Transverse colon (tissue), 4 donors: ENCODE measurements at regions not wholly inside any gene's neighbourhood (a gene's known extent, or its start where the extent isn't known, plus 50 kb on each side); places are given as distances from the start of the nearest gene placed in this dataset.

ENCODE experiments used
- CTCF ChIP-seq, 5 experiments: fragments of 200-600 bp in 3 of 5; fragments of 450-650 bp in 2 of 5; sonication (generic) in 3 of 5; IDR thresholded peaks; 1 replicate in 2 of 5; 2 replicates in 3 of 5; pipeline ENCODE4 v1.5.1; 2016 to 2017; ENCODE audit warnings: antibody characterized with exemption in 5 of 5, inconsistent platforms in 3 of 5, mild to moderate bottlenecking in 2 of 5, moderate library complexity in 1 of 5
- POLR2A ChIP-seq: fragments of 450-650 bp; IDR thresholded peaks from one replicate; pipeline ENCODE4 v1.6.1; 2016; ENCODE audit warnings: antibody characterized with exemption, mild to moderate bottlenecking, moderate library complexity
- POLR2AphosphoS5 ChIP-seq, 3 donors: sonication (generic); formaldehyde crosslinking; IDR thresholded peaks; one replicate each; pipeline ENCODE4 v1.6.1; 2016; ENCODE audit warnings: antibody characterized with exemption in 3 of 3

- TF ChIP-seq POLR2AphosphoS5 (IDR thresholded peaks at IDR 0.05) (no peak), CTCF (IDR thresholded peaks at IDR 0.05) (no peak), POLR2A (no peak)
These were observed 299.3 kb upstream of the IRX4 start for GRCh38 chr5:2182020-2182419.
